HUES48 (cell line): ENCODE measurements at regions not wholly inside any gene's neighbourhood (a gene's known extent, or its start where the extent isn't known, plus 50 kb on each side); places are given as distances from the start of the nearest gene placed in this dataset.

Experiments
- H3K27ac ChIP-seq: one replicate; pipeline ENCODE4 v1.7.0; 2013; ENCODE audit warnings: low read depth, low read length, inconsistent platforms
- H3K27me3 ChIP-seq: 2 replicates; pipeline ENCODE4 v1.6.1; 2013; ENCODE audit warnings: mild to moderate bottlenecking, low read length; ENCODE audit not compliant: control insufficient read depth, insufficient read depth
- H3K36me3 ChIP-seq: 2 replicates; pipeline ENCODE4 v1.6.1; 2013; ENCODE audit warnings: low read length; ENCODE audit not compliant: control insufficient read depth, insufficient read depth
- H3K4me1 ChIP-seq: 2 replicates; pipeline ENCODE4 v1.6.1; 2013; ENCODE audit warnings: mild to moderate bottlenecking, low read length; ENCODE audit not compliant: control insufficient read depth, insufficient read depth
- H3K4me3 ChIP-seq: 2 replicates; pipeline ENCODE4 v1.5.1; 2013; ENCODE audit warnings: mild to moderate bottlenecking, low read depth, low read length
- H3K9ac ChIP-seq: 2 replicates; pipeline ENCODE4 v1.6.1; 2013; ENCODE audit warnings: mild to moderate bottlenecking, low read depth, low read length, moderate library complexity
- H3K9me3 ChIP-seq: 2 replicates; pipeline ENCODE4 v1.6.1; 2013; ENCODE audit warnings: low read length; ENCODE audit not compliant: control insufficient read depth, insufficient read depth

DNA sequence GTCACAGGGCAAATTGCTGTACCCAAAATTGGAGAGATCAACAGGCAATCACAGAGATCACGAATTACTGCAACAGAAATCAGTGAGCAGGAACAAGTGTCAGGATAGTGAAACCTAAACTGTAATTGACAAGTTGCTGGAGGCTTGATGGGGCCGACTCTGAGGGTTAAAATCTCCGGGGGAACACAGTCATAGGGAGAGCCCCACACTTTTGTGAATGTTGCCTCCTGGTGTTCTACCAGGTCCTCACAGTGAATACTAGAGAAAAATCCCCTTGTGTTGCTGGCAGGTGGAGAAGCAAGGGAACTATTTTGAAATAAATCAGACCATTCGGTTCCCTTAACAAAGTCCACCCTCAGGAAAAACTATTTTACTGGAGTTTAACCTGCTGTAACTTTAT lies 697.5 kb upstream of the CBLB start:
- Histone ChIP-seq H3K36me3 (no peaks in the 10 kb centered on the region), H3K27me3 (no peaks in the 10 kb centered on the region), H3K4me3 (no peak overlapping the region), H3K4me1 (0 out of 2 replicates have a peak, but pooled peaks cover 3% of the 10 kb centered on the region), H3K9me3 (no peaks in the 10 kb centered on the region), H3K27ac (no peak overlapping the region), H3K9ac (no peak overlapping the region)

DNA sequence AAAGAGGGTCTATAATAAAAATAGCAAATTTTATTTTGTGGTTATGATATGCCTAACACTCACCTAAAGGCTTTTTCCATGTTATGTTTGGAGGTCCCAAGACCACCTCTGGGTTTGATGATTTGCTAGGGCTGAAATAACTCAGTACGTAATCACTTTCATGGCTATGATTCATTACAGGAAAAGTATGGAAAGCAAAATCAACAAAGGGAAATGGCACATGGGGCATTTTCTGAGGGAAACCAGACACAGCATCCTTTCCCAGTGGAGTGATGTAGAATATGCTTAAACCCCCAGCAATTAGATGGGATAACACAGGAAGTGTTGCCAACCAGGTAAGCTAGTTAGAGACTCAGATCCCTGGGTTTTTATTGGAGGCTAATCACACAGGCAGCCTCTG lies 701.6 kb upstream of the CBLB start:
- H3K36me3 ChIP-seq = no peaks in the 10 kb centered on the region
- H3K27me3 ChIP-seq = no peaks in the 10 kb centered on the region
- 0 out of 2 replicates have a peak, but pooled peaks cover 3% of the 10 kb centered on the region for H3K4me1 ChIP-seq
- no peak overlapping the region for H3K9ac ChIP-seq
- H3K27ac ChIP-seq = no peak overlapping the region
- H3K4me3 ChIP-seq = no peak overlapping the region
- no peaks in the 10 kb centered on the region; the same call in 1 of the 2 replicates for H3K9me3 ChIP-seq

DNA sequence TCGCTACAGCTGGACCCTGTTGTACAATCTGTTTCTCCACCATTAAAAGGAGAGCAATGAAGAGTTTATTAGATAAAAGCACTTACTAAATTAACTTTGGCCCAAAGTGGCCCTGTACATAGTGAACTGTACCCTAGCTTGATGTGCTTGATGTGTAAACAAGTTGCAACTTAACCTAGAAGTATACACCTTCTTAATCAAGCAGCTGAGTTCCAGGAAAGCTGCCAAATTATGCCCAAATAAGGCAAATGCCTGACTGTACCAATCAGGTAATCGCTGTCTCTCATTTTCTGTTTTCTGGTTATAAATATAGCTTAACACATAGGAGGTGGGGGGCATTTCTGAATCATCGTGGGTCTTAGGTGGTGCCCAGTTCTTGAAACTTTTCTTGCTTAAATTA lies 704.8 kb upstream of the CBLB start:
- Histone ChIP-seq H3K9me3 (no peaks in the 10 kb centered on the region; the same call in 1 of the 2 replicates), H3K36me3 (no peaks in the 10 kb centered on the region), H3K4me1 (no peaks in the 10 kb centered on the region), H3K27me3 (no peaks in the 10 kb centered on the region), H3K9ac (no peak overlapping the region), H3K27ac (no peak overlapping the region), H3K4me3 (no peak overlapping the region)

DNA sequence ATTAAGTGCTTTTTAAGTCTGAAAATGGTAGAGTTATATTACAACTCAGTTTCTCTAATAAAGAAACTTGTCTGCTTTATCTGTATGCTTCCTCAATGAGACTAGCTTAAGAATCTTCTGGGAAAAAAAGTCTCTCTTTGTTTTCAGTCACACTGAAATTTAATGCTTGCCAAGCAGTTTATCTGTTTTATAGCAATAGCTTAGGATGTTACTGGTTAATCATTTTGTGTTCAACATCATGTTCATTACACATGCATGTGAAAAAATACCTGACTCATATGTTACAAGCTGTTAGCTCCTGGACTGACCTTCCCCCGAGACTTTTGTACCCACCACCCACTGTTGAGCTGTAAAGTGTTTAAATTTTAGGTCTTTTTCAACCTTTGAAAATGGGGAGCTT lies 706.2 kb upstream of the CBLB start:
- no peak overlapping the region for H3K27ac ChIP-seq
- no peaks in the 10 kb centered on the region; the same call in 1 of the 2 replicates for H3K9me3 ChIP-seq
- no peaks in the 10 kb centered on the region for H3K27me3 ChIP-seq
- H3K4me3 ChIP-seq = no peak overlapping the region
- no peak overlapping the region for H3K9ac ChIP-seq
- no peaks in the 10 kb centered on the region for H3K36me3 ChIP-seq
- H3K4me1 ChIP-seq = no peaks in the 10 kb centered on the region

DNA sequence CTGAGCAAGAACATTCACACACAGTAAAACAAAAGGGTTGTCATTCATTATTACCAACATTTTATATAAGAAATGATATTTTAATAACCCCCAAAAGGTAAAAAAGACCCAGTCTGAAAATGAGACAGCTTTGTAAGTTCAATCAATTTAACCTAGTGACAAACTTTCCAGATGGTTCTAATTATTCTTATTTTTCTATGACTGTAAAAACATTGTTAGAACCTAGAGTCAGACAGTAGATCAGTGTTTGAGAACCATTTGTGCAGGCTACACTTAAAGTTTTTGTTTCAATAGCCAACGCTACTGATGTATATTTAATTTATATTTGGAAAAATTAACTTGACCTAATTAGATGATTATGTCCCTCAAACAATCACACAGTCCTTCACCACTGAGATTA lies 708.4 kb upstream of the CBLB start:
- Histone ChIP-seq H3K9ac (no peak overlapping the region), H3K27me3 (no peaks in the 10 kb centered on the region), H3K27ac (no peak overlapping the region), H3K4me3 (no peak overlapping the region), H3K36me3 (no peaks in the 10 kb centered on the region), H3K4me1 (no peaks in the 10 kb centered on the region), H3K9me3 (no peaks in the 10 kb centered on the region; the same call in 1 of the 2 replicates)

DNA sequence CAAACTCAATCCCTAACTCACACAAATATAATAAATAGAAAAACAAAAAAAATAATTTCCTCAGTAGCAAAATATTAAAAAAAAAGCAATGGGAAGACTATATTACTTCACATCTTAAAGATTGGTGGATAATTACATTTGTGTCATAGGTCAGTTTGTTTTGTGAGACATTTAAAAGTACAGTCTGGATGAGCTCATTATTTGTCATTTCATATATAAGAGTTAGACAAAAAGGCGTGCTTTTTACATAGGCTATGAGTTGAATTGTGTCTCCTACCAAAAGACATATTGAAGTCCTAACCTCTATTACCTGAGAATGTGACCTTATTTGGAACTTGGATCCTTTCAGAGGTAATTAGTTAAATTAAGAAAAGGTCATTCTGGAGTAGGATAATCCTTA lies 710.1 kb upstream of the CBLB start:
- Histone ChIP-seq H3K27ac (no peak overlapping the region), H3K9me3 (no peaks in the 10 kb centered on the region), H3K4me3 (no peak overlapping the region), H3K9ac (no peak overlapping the region), H3K4me1 (no peaks in the 10 kb centered on the region), H3K36me3 (no peaks in the 10 kb centered on the region), H3K27me3 (no peaks in the 10 kb centered on the region)

DNA sequence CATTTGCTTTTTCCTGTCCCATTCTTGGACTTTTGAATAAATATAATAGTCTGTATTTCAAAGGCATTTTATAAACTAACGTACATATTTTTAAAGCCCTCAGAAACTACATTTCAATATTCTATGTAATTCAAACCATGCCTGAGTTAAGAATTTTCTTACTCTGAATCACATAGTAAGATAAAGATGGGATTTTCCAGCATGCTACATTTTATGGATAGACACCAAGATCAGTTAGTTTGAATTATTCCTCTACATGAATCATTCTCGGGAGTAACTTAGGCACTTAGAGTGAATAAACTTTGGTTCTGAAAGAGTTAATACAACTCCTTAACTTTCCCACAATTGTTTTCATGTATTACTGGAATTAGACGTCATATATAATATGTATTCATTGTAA lies 713.3 kb upstream of the CBLB start:
- no peak overlapping the region for H3K4me3 ChIP-seq
- H3K27ac ChIP-seq = no peak overlapping the region
- H3K9ac ChIP-seq = no peak overlapping the region
- no peaks in the 10 kb centered on the region for H3K27me3 ChIP-seq
- H3K9me3 ChIP-seq = no peaks in the 10 kb centered on the region
- H3K4me1 ChIP-seq = no peaks in the 10 kb centered on the region
- H3K36me3 ChIP-seq = no peaks in the 10 kb centered on the region

DNA sequence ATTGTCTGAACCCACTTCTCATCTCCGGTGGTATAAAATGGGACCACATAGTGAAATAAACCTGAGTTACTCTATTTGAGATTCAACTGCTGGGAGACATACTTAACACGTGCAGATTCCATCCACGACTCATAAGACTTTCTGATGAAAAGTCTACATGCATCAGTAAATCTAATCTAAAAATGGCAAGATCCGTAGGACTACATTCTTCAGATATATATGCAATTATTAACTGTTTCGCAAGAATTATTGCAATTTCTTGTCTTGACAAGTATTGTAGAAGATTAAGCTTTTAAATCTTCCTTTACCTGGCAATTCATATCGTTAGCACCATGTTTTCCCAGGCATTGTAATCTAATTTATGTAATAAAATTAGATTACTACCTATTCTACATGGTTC lies 718.7 kb upstream of the CBLB start:
- Histone ChIP-seq H3K4me1 (no peaks in the 10 kb centered on the region), H3K36me3 (no peaks in the 10 kb centered on the region), H3K27ac (no peak overlapping the region), H3K27me3 (no peaks in the 10 kb centered on the region), H3K9me3 (no peaks in the 10 kb centered on the region), H3K4me3 (no peak overlapping the region), H3K9ac (no peak overlapping the region)

DNA sequence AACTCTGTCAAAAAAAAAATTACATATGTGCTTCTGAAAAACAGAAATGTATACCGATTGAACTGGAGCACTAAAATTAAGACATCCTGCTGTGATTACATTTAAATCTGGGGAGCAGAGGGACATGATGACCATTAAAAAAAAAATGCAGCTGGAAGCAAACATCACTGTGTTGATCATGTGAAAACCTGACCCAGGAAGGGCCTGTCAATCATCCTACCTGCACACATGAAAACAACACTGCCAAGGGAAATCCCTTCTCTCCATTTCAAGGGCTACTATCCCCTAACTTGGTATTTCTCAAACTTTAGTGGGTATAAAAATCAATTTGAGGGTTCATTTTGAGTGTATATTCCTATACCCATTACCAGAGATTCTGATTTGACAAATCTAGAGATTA lies 719.9 kb upstream of the CBLB start:
- H3K9ac ChIP-seq = no peak overlapping the region
- no peak overlapping the region for H3K27ac ChIP-seq
- H3K4me3 ChIP-seq = no peak overlapping the region
- no peaks in the 10 kb centered on the region for H3K27me3 ChIP-seq
- H3K9me3 ChIP-seq = no peaks in the 10 kb centered on the region
- no peaks in the 10 kb centered on the region for H3K4me1 ChIP-seq
- H3K36me3 ChIP-seq = no peaks in the 10 kb centered on the region

DNA sequence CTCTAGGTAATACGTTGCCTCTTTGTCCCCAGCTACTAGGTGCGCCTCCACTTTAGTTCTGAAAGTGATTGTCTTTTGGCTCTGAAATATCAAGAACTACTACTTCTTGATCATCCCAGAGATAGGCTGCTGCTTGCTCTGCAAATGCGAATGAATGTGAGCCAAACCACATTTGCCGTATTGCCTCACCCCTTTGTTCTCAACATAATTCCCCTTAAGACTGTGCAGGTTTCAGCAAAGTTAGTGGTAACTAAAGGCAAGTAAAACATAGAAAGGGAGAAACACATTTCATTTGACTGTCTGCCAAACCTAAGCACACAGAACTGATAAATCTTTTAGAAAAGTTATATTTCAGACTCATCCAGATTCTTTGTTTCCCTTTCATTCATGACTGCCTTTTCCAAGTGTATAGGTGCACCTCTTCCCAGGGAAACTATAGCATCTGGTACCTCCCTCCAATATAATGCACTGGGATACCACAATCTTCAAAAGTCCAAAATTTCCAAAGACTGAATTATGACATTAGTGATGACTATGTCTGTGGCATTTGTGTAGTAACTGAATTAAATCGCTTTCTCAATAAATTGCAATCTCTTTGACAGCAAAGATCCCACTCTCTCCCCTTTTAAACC lies 720.6 kb upstream of the CBLB start:
- Histone ChIP-seq H3K36me3 (no peaks in the 10 kb centered on the region), H3K4me3 (no peak overlapping the region), H3K4me1 (no peaks in the 10 kb centered on the region), H3K27ac (no peak overlapping the region), H3K9ac (no peak overlapping the region), H3K9me3 (no peaks in the 10 kb centered on the region), H3K27me3 (no peaks in the 10 kb centered on the region)

DNA sequence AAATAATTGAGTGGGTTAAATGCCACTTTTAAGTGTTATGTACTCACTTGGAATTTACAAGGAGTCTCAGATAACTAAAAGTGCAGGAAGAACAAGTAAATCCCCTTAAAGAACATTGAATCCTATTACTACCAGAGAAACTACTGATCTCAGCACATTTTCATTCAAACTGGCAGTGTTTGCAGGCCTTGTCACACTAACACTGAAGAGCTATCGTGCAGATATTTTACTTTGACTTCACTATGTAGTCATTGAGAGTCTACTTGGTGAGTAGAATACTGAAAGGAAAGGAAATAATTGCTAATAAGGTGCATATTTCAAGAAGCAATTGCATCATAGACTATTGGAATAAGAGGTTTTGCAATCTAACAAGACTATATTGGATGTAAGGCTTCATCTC lies 721.4 kb upstream of the CBLB start:
- H3K4me3 ChIP-seq = no peak overlapping the region
- H3K36me3 ChIP-seq = no peaks in the 10 kb centered on the region
- no peaks in the 10 kb centered on the region for H3K27me3 ChIP-seq
- no peaks in the 10 kb centered on the region for H3K4me1 ChIP-seq
- no peak overlapping the region for H3K27ac ChIP-seq
- no peaks in the 10 kb centered on the region for H3K9me3 ChIP-seq
- H3K9ac ChIP-seq = no peak overlapping the region

DNA sequence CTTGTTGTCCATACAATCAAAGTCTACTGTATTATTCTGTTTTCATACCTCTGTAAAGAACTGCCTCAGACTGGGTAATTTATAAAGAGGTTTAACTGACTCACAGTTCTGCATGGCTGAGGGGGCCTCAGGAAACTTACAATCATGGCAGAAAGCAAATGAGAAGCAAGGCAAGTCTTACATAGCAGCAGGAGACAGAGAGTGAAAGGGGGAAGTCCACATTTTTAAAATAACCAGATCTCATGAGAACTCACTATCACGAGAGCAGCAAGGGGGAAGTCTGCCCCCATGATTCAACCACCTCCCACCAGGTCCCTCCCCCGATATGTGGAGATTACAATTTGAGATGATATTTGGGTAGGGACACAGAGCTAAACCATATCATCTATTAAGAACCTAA lies 724.6 kb upstream of the CBLB start:
- H3K9ac ChIP-seq = no peak overlapping the region
- no peaks in the 10 kb centered on the region for H3K4me1 ChIP-seq
- no peaks in the 10 kb centered on the region for H3K27me3 ChIP-seq
- H3K27ac ChIP-seq = no peak overlapping the region
- H3K4me3 ChIP-seq = no peak overlapping the region
- H3K36me3 ChIP-seq = no peaks in the 10 kb centered on the region
- H3K9me3 ChIP-seq = no peaks in the 10 kb centered on the region
